ENCODE measurements at regions not wholly inside any gene's neighbourhood (a gene's known extent, or its start where the extent isn't known, plus 50 kb on each side); places are given as distances from the start of the nearest gene placed in this dataset.

- TF ChIP-seq POLR2A (IDR thresholded peaks at IDR 0.05) (no peak), CTCF (IDR thresholded peaks at IDR 0.05) (no peak)
Observed at GRCh38 chr12:126895951-126896913, 1370.7 kb upstream of the TMEM132C start.

GRCh38 chr12:126897102-126897501 is 1369.9 kb upstream of the TMEM132C start:
- no peak for DNase-seq
- Histone ChIP-seq H3K27me3 (no peaks in the 10 kb centered on the region), H3K9me3 (peaks cover 0 to 4% (median 0%) of the 10 kb centered on the region in 12 donors), H3K27ac (no peak overlapping the region), H3K4me3 (no peak overlapping the region), H3K36me3 (no peaks in the 10 kb centered on the region), H3K4me1 (no peaks in the 10 kb centered on the region)
- intact Hi-C loops (cut with DNase I): no loop called here
- no peak for ATAC-seq
- WGBS, 4 donors: 11 to 41% (median 30%) methylated on average over 1 of the region's 1 CpG
- TF ChIP-seq CTCF (IDR thresholded peaks at IDR 0.05): no peak
- TF ChIP-seq POLR2A (IDR thresholded peaks at IDR 0.05): no peak

More at GRCh38 chr12:126895951-126896913, 1370.7 kb upstream of the TMEM132C start:
- H3K27ac ChIP-seq: no peak overlapping the region
- ATAC-seq: no peak
- H3K9me3 ChIP-seq: peaks cover 0 to 6% (median 0%) of the 10 kb centered on the region in 12 donors
- no peak overlapping the region for H3K4me3 ChIP-seq
- WGBS, 4 donors: 60 to 79% (median 67%) methylated on average over 4 of the region's 4 CpGs
- intact Hi-C loops (cut with DNase I): no loop called here
- H3K27me3 ChIP-seq: no peaks in the 10 kb centered on the region
- no peaks in the 10 kb centered on the region for H3K4me1 ChIP-seq
- no peak for DNase-seq
- H3K36me3 ChIP-seq: no peaks in the 10 kb centered on the region

- no peak for ATAC-seq
- TF ChIP-seq POLR2A (IDR thresholded peaks at IDR 0.05): no peak
- TF ChIP-seq CTCF (IDR thresholded peaks at IDR 0.05): no peak
- intact Hi-C loops (cut with DNase I): no loop called here
Observed at GRCh38 chr12:126897778-126898177, 1369.2 kb upstream of the TMEM132C start.

GRCh38 chr12:126898562-126898961 is 1368.4 kb upstream of the TMEM132C start:
- H3K27ac ChIP-seq: no peak overlapping the region
- H3K4me1 ChIP-seq: no peaks in the 10 kb centered on the region
- peaks cover 0 to 4% (median 0%) of the 10 kb centered on the region in 12 donors for H3K9me3 ChIP-seq
- 63 to 78% (median 71%) methylated on average over 4 of the region's 4 CpGs for WGBS, 4 donors
- no peak for ATAC-seq
- peaks cover 0 to 8% (median 0%) of the 10 kb centered on the region in 9 donors for H3K27me3 ChIP-seq
- no peak for DNase-seq
- no peak overlapping the region for H3K4me3 ChIP-seq
- TF ChIP-seq CTCF (IDR thresholded peaks at IDR 0.05) (no peak), POLR2A (IDR thresholded peaks at IDR 0.05) (no peak)
- intact Hi-C loops (cut with DNase I): no loop called here
- no peaks in the 10 kb centered on the region for H3K36me3 ChIP-seq

More at GRCh38 chr12:126897778-126898177, 1369.2 kb upstream of the TMEM132C start:
- Histone ChIP-seq H3K27me3 (peaks cover 0 to 5% (median 0%) of the 10 kb centered on the region in 9 donors), H3K27ac (no peak overlapping the region), H3K4me1 (no peaks in the 10 kb centered on the region), H3K4me3 (no peak overlapping the region), H3K9me3 (peaks cover 0 to 4% (median 0%) of the 10 kb centered on the region in 12 donors), H3K36me3 (no peaks in the 10 kb centered on the region)
- 75 to 85% (median 80%) methylated on average over 5 of the region's 5 CpGs for WGBS, 4 donors
- no peak for DNase-seq

Data from heart left ventricle (tissue), 16 donors.